ENCODE measurements at regions not wholly inside any gene's neighbourhood (a gene's known extent, or its start where the extent isn't known, plus 50 kb on each side); places are given as distances from the start of the nearest gene placed in this dataset.
A peak's percentile ranks its signal among the peaks of the same experiment; 100 is the strongest.

DNA sequence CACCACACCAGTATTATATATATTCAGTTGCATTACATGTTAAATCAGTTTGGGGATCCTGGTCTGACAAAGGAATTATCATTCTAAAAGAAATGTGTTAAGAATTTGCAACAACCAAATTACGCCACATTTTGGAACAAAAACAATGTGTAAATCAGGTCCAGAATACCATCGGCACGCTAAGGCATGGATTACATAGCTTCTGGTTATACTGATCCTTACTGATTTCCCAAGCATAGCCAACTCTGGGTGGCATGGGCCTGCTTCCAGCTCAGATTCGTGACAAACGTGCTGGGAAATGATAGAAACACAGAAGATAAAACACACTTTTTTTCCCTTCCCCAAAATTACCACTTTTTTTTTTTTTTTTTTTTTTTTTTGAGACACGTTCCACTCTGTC lies 660.0 kb downstream of the SORCS1 start:
- H3K4me1 ChIP-seq (ENCODE audit: insufficient read depth, insufficient read length): no peaks in the 10 kb centered on the region
- H3K9ac ChIP-seq (ENCODE audit: insufficient read length, low read depth): no peak overlapping the region
- H3K36me3 ChIP-seq (ENCODE audit: insufficient read depth, insufficient read length, low read length): no peaks in the 10 kb centered on the region
- TF ChIP-seq YY1 (IDR thresholded peaks at IDR 0.05; ENCODE audit: insufficient read depth, insufficient read length) (no peak), SUZ12 (IDR thresholded peaks at IDR 0.05; ENCODE audit: extremely low read depth, insufficient read depth, insufficient read length) (no peak), ZNF274 (IDR thresholded peaks at IDR 0.05; ENCODE audit: low read depth, low read length) (no peak)
- no peaks in the 10 kb centered on the region for H3K27me3 ChIP-seq (ENCODE audit: insufficient read depth, insufficient read length)
- H3K4me3 ChIP-seq (ENCODE audit: insufficient read length, low read depth): no peak overlapping the region
- DNase-seq (ENCODE audit: low read depth, low spot score): no peak
- no peaks in the 10 kb centered on the region for H3K9me3 ChIP-seq (ENCODE audit: insufficient read depth, low read length)

DNA sequence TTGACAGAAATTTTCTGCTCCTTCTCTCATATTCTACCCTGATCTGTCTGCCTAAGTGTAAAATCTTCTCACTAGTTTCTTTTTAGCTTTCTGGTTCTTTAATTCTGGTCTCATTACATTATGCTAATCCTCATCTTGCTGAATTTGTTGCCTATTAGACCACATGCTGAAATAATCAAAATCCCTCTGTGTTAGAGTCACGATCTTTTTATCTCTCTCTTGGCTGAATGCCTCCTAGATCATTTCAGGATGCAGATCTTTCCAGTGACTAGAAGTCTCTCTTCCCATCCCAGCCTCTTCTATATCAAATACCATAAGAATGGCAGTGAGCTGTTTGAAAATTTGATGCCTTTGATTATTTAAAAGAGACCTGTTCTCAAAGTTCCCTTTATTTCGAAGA lies 661.9 kb downstream of the SORCS1 start:
- Histone ChIP-seq H3K4me3 (ENCODE audit: insufficient read length, low read depth) (no peak overlapping the region), H3K9ac (ENCODE audit: insufficient read length, low read depth) (no peak overlapping the region), H3K4me1 (ENCODE audit: insufficient read depth, insufficient read length) (no peaks in the 10 kb centered on the region), H3K36me3 (ENCODE audit: insufficient read depth, insufficient read length, low read length) (no peaks in the 10 kb centered on the region), H3K27me3 (ENCODE audit: insufficient read depth, insufficient read length) (no peaks in the 10 kb centered on the region), H3K9me3 (ENCODE audit: insufficient read depth, low read length) (no peaks in the 10 kb centered on the region)
- DNase-seq (ENCODE audit: low read depth, low spot score): no peak
- no peak for TF ChIP-seq SUZ12 (IDR thresholded peaks at IDR 0.05; ENCODE audit: extremely low read depth, insufficient read depth, insufficient read length)
- no peak for TF ChIP-seq YY1 (IDR thresholded peaks at IDR 0.05; ENCODE audit: insufficient read depth, insufficient read length)
- no peak for TF ChIP-seq ZNF274 (IDR thresholded peaks at IDR 0.05; ENCODE audit: low read depth, low read length)

- Histone ChIP-seq H3K9ac (ENCODE audit: insufficient read length, low read depth) (no peak overlapping the region), H3K36me3 (ENCODE audit: insufficient read depth, insufficient read length, low read length) (no peaks in the 10 kb centered on the region), H3K4me1 (ENCODE audit: insufficient read depth, insufficient read length) (no peaks in the 10 kb centered on the region), H3K4me3 (ENCODE audit: insufficient read length, low read depth) (no peak overlapping the region), H3K27me3 (ENCODE audit: insufficient read depth, insufficient read length) (no peaks in the 10 kb centered on the region), H3K9me3 (ENCODE audit: insufficient read depth, low read length) (no peaks in the 10 kb centered on the region)
- no peak for TF ChIP-seq ZNF274 (IDR thresholded peaks at IDR 0.05; ENCODE audit: low read depth, low read length)
- no peak for TF ChIP-seq SUZ12 (IDR thresholded peaks at IDR 0.05; ENCODE audit: extremely low read depth, insufficient read depth, insufficient read length)
- no peak for TF ChIP-seq YY1 (IDR thresholded peaks at IDR 0.05; ENCODE audit: insufficient read depth, insufficient read length)
- no peak for DNase-seq (ENCODE audit: low read depth, low spot score)
Observed at GRCh38 chr10:106500925-106501525, 663.5 kb downstream of the SORCS1 start.

GRCh38 chr10:106500041-106500924 lies 664.2 kb downstream of the SORCS1 start:
- no peaks in the 10 kb centered on the region for H3K4me1 ChIP-seq (ENCODE audit: insufficient read depth, insufficient read length)
- no peaks in the 10 kb centered on the region for H3K27me3 ChIP-seq (ENCODE audit: insufficient read depth, insufficient read length)
- DNase-seq (ENCODE audit: low read depth, low spot score): peak; percentile 30
- H3K9me3 ChIP-seq (ENCODE audit: insufficient read depth, low read length): no peaks in the 10 kb centered on the region
- H3K9ac ChIP-seq (ENCODE audit: insufficient read length, low read depth): no peak overlapping the region
- H3K4me3 ChIP-seq (ENCODE audit: insufficient read length, low read depth): no peak overlapping the region
- no peaks in the 10 kb centered on the region for H3K36me3 ChIP-seq (ENCODE audit: insufficient read depth, insufficient read length, low read length)
- TF ChIP-seq YY1 (IDR thresholded peaks at IDR 0.05; ENCODE audit: insufficient read depth, insufficient read length) (no peak), SUZ12 (IDR thresholded peaks at IDR 0.05; ENCODE audit: extremely low read depth, insufficient read depth, insufficient read length) (no peak), ZNF274 (IDR thresholded peaks at IDR 0.05; ENCODE audit: low read depth, low read length) (no peak)

DNA sequence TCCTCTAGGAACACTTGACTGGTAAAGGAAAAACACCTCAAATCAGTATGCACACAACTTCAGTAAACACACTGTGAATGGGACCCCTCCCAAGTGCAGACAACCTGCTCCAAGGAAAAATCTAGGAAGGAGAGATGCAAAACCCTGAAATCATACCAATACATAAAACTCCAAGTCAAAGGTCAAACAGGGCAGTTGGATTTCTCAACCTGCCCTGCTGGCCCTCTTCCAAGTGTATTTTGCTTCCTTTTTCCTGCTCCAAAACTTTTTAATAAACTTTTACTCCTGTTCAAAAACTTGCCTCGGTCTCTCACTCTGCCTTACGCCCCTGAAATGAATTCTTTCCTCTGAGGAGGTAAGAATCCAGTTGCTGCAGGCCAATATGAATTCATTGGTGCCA lies 665.1 kb downstream of the SORCS1 start:
- DNase-seq (ENCODE audit: low read depth, low spot score): no peak
- no peaks in the 10 kb centered on the region for H3K27me3 ChIP-seq (ENCODE audit: insufficient read depth, insufficient read length)
- no peak overlapping the region for H3K9ac ChIP-seq (ENCODE audit: insufficient read length, low read depth)
- no peaks in the 10 kb centered on the region for H3K9me3 ChIP-seq (ENCODE audit: insufficient read depth, low read length)
- TF ChIP-seq ZNF274 (IDR thresholded peaks at IDR 0.05; ENCODE audit: low read depth, low read length): no peak
- no peak for TF ChIP-seq SUZ12 (IDR thresholded peaks at IDR 0.05; ENCODE audit: extremely low read depth, insufficient read depth, insufficient read length)
- TF ChIP-seq YY1 (IDR thresholded peaks at IDR 0.05; ENCODE audit: insufficient read depth, insufficient read length): no peak
- no peaks in the 10 kb centered on the region for H3K36me3 ChIP-seq (ENCODE audit: insufficient read depth, insufficient read length, low read length)
- H3K4me3 ChIP-seq (ENCODE audit: insufficient read length, low read depth): no peak overlapping the region
- no peaks in the 10 kb centered on the region for H3K4me1 ChIP-seq (ENCODE audit: insufficient read depth, insufficient read length)

- Histone ChIP-seq H3K4me3 (ENCODE audit: insufficient read length, low read depth) (no peak overlapping the region), H3K27me3 (ENCODE audit: insufficient read depth, insufficient read length) (no peaks in the 10 kb centered on the region), H3K9me3 (ENCODE audit: insufficient read depth, low read length) (no peaks in the 10 kb centered on the region), H3K9ac (ENCODE audit: insufficient read length, low read depth) (no peak overlapping the region), H3K4me1 (ENCODE audit: insufficient read depth, insufficient read length) (no peaks in the 10 kb centered on the region), H3K36me3 (ENCODE audit: insufficient read depth, insufficient read length, low read length) (no peaks in the 10 kb centered on the region)
- TF ChIP-seq SUZ12 (IDR thresholded peaks at IDR 0.05; ENCODE audit: extremely low read depth, insufficient read depth, insufficient read length): no peak
- no peak for TF ChIP-seq ZNF274 (IDR thresholded peaks at IDR 0.05; ENCODE audit: low read depth, low read length)
- TF ChIP-seq YY1 (IDR thresholded peaks at IDR 0.05; ENCODE audit: insufficient read depth, insufficient read length): no peak
- no peak for DNase-seq (ENCODE audit: low read depth, low spot score)
Observed at GRCh38 chr10:106498675-106499074, 665.8 kb downstream of the SORCS1 start.

GRCh38 chr10:106495931-106496330 lies 668.6 kb downstream of the SORCS1 start:
- Histone ChIP-seq H3K36me3 (ENCODE audit: insufficient read depth, insufficient read length, low read length) (no peaks in the 10 kb centered on the region), H3K4me1 (ENCODE audit: insufficient read depth, insufficient read length) (no peaks in the 10 kb centered on the region), H3K27me3 (ENCODE audit: insufficient read depth, insufficient read length) (no peaks in the 10 kb centered on the region), H3K9ac (ENCODE audit: insufficient read length, low read depth) (no peak overlapping the region), H3K4me3 (ENCODE audit: insufficient read length, low read depth) (no peak overlapping the region), H3K9me3 (ENCODE audit: insufficient read depth, low read length) (no peaks in the 10 kb centered on the region)
- no peak for TF ChIP-seq ZNF274 (IDR thresholded peaks at IDR 0.05; ENCODE audit: low read depth, low read length)
- no peak for TF ChIP-seq YY1 (IDR thresholded peaks at IDR 0.05; ENCODE audit: insufficient read depth, insufficient read length)
- no peak for TF ChIP-seq SUZ12 (IDR thresholded peaks at IDR 0.05; ENCODE audit: extremely low read depth, insufficient read depth, insufficient read length)
- DNase-seq (ENCODE audit: low read depth, low spot score): no peak

Data from NT2/D1 (cell line).